HEK293 (cell line): ENCODE measurements at regions not wholly inside any gene's neighbourhood (a gene's known extent, or its start where the extent isn't known, plus 50 kb on each side); places are given as distances from the start of the nearest gene placed in this dataset.

Source experiments
- RBAK ChIP-seq: fragments of 450-650 bp; formaldehyde crosslinking; IDR thresholded peaks from 2 replicates; pipeline ENCODE4 v1.5.1; 2016; ENCODE audit warnings: missing biosample characterization, missing genetic modification characterization
- SP2 ChIP-seq: fragments of 450-650 bp; formaldehyde crosslinking; IDR thresholded peaks from 2 replicates; pipeline ENCODE4 v1.5.1; 2016; ENCODE audit warnings: missing biosample characterization, missing genetic modification characterization
- YY1 ChIP-seq: fragments of 450-650 bp; formaldehyde crosslinking; IDR thresholded peaks from 2 replicates; pipeline ENCODE4 v1.5.1; 2018; ENCODE audit warnings: missing biosample characterization, missing genetic modification characterization
- ZBTB21 ChIP-seq: fragments of 450-650 bp; formaldehyde crosslinking; IDR thresholded peaks from 2 replicates; pipeline ENCODE4 v1.5.1; 2017; ENCODE audit warnings: missing biosample characterization, missing genetic modification characterization
- ZBTB8A ChIP-seq: fragments of 450-650 bp; formaldehyde crosslinking; IDR thresholded peaks from 2 replicates; pipeline ENCODE4 v1.5.1; 2016; ENCODE audit warnings: missing biosample characterization, missing genetic modification characterization
- ZFHX2 ChIP-seq: fragments of 450-650 bp; formaldehyde crosslinking; conservative IDR thresholded peaks from 2 replicates; pipeline ENCODE4 v1.5.1; 2016; ENCODE audit warnings: missing biosample characterization, missing genetic modification characterization
- ZNF548 ChIP-seq: fragments of 450-650 bp; formaldehyde crosslinking; IDR thresholded peaks from 2 replicates; pipeline ENCODE4 v1.5.1; 2016; ENCODE audit warnings: missing biosample characterization, missing genetic modification characterization
- ZNF629 ChIP-seq: fragments of 450-650 bp; formaldehyde crosslinking; IDR thresholded peaks from 2 replicates; pipeline ENCODE4 v1.5.1; 2017; ENCODE audit warnings: missing biosample characterization, missing genetic modification characterization
- ZNF768 ChIP-seq: fragments of 450-650 bp; formaldehyde crosslinking; IDR thresholded peaks from 2 replicates; pipeline ENCODE4 v1.5.1; 2018; ENCODE audit warnings: missing biosample characterization, mild to moderate bottlenecking, missing genetic modification characterization
- ZNF777 ChIP-seq: fragments of 450-650 bp; formaldehyde crosslinking; IDR thresholded peaks from 2 replicates; pipeline ENCODE4 v1.5.1; 2017; ENCODE audit warnings: missing biosample characterization, missing genetic modification characterization, borderline replicate concordance
- TF ChIP-seq, protein P1 (sequence below): fragments of 450-650 bp; formaldehyde crosslinking; IDR thresholded peaks from 2 replicates; pipeline ENCODE4 v1.5.1; 2016; ENCODE audit warnings: missing biosample characterization, missing genetic modification characterization
- TF ChIP-seq, protein P2 (sequence below): fragments of 450-650 bp; formaldehyde crosslinking; optimal IDR thresholded peaks from 2 replicates; pipeline ENCODE3; 2016; ENCODE audit warnings: missing biosample characterization, mild to moderate bottlenecking, missing genetic modification characterization
- TF ChIP-seq, protein P3 (sequence below): fragments of 450-650 bp; formaldehyde crosslinking; IDR thresholded peaks from 2 replicates; pipeline ENCODE4 v1.5.1; 2016; ENCODE audit warnings: missing biosample characterization, missing genetic modification characterization
- TF ChIP-seq, protein P4 (sequence below): fragments of 450-650 bp; formaldehyde crosslinking; IDR thresholded peaks from 2 replicates; pipeline ENCODE4 v1.5.1; 2016; ENCODE audit warnings: missing biosample characterization, missing genetic modification characterization

DNA sequence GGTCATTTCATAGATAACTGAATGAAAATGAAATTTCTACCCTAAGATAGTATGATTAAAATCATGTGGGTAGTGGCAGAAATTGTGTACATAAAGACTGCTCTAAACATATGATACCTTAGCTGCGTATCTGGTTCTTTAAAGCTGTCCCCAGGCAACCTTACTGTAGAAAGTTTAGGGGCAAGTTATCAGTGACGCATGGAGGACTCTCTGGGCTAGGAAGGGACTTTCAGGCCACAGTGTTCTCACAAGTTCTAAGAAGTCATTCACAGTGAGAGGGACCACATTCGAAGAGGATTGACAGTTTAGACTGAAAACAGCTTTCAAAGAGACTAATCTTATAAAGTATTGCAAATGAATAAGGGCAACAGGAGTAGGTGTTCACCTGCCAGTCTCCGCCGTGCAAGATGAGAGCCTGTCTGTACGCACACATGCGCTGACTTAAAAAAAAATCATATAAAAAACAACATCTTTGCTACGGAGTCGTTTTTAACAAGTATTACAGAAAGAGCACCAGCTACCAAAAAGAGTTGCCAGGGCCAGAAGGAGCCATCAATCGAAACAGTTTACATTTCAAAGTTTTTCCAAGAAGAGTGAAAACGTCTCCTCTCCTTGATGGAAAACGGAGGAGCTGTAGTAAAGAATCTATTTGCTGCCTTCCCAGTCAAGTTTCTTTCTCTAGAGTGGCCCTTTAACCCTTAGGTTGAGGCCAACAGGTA, 146.3 kb downstream of the CETN3 start:
- no peak for TF ChIP-seq ZBTB8A
- no peak for TF ChIP-seq YY1 (tag by site-specific recombination)
- no peak for TF ChIP-seq ZBTB21 (tag by site-specific recombination)
- TF ChIP-seq, protein P1, sequence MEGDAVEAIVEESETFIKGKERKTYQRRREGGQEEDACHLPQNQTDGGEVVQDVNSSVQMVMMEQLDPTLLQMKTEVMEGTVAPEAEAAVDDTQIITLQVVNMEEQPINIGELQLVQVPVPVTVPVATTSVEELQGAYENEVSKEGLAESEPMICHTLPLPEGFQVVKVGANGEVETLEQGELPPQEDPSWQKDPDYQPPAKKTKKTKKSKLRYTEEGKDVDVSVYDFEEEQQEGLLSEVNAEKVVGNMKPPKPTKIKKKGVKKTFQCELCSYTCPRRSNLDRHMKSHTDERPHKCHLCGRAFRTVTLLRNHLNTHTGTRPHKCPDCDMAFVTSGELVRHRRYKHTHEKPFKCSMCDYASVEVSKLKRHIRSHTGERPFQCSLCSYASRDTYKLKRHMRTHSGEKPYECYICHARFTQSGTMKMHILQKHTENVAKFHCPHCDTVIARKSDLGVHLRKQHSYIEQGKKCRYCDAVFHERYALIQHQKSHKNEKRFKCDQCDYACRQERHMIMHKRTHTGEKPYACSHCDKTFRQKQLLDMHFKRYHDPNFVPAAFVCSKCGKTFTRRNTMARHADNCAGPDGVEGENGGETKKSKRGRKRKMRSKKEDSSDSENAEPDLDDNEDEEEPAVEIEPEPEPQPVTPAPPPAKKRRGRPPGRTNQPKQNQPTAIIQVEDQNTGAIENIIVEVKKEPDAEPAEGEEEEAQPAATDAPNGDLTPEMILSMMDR (tag by site-specific recombination): no peak
- TF ChIP-seq, protein P2, sequence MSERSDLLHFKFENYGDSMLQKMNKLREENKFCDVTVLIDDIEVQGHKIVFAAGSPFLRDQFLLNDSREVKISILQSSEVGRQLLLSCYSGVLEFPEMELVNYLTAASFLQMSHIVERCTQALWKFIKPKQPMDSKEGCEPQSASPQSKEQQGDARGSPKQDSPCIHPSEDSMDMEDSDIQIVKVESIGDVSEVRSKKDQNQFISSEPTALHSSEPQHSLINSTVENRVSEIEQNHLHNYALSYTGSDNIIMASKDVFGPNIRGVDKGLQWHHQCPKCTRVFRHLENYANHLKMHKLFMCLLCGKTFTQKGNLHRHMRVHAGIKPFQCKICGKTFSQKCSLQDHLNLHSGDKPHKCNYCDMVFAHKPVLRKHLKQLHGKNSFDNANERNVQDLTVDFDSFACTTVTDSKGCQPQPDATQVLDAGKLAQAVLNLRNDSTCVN (tag by site-specific recombination): no peak
- TF ChIP-seq RBAK: no peak
- TF ChIP-seq, protein P3, sequence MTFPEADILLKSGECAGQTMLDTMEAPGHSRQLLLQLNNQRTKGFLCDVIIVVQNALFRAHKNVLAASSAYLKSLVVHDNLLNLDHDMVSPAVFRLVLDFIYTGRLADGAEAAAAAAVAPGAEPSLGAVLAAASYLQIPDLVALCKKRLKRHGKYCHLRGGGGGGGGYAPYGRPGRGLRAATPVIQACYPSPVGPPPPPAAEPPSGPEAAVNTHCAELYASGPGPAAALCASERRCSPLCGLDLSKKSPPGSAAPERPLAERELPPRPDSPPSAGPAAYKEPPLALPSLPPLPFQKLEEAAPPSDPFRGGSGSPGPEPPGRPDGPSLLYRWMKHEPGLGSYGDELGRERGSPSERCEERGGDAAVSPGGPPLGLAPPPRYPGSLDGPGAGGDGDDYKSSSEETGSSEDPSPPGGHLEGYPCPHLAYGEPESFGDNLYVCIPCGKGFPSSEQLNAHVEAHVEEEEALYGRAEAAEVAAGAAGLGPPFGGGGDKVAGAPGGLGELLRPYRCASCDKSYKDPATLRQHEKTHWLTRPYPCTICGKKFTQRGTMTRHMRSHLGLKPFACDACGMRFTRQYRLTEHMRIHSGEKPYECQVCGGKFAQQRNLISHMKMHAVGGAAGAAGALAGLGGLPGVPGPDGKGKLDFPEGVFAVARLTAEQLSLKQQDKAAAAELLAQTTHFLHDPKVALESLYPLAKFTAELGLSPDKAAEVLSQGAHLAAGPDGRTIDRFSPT: no peak
- no peak for TF ChIP-seq ZNF768
- no peak for TF ChIP-seq ZFHX2 (tag by site-specific recombination)
- TF ChIP-seq ZNF629 (tag by site-specific recombination): no peak
- TF ChIP-seq ZNF777: no peak
- TF ChIP-seq ZNF548: no peak
- TF ChIP-seq, protein P4, sequence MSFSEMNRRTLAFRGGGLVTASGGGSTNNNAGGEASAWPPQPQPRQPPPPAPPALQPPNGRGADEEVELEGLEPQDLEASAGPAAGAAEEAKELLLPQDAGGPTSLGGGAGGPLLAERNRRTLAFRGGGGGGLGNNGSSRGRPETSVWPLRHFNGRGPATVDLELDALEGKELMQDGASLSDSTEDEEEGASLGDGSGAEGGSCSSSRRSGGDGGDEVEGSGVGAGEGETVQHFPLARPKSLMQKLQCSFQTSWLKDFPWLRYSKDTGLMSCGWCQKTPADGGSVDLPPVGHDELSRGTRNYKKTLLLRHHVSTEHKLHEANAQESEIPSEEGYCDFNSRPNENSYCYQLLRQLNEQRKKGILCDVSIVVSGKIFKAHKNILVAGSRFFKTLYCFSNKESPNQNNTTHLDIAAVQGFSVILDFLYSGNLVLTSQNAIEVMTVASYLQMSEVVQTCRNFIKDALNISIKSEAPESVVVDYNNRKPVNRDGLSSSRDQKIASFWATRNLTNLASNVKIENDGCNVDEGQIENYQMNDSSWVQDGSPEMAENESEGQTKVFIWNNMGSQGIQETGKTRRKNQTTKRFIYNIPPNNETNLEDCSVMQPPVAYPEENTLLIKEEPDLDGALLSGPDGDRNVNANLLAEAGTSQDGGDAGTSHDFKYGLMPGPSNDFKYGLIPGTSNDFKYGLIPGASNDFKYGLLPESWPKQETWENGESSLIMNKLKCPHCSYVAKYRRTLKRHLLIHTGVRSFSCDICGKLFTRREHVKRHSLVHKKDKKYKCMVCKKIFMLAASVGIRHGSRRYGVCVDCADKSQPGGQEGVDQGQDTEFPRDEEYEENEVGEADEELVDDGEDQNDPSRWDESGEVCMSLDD (tag by site-specific recombination): no peak
- no peak for TF ChIP-seq SP2 (tag by site-specific recombination)
